OCI-LY1 (cell line): ENCODE measurements at regions not wholly inside any gene's neighbourhood (a gene's known extent, or its start where the extent isn't known, plus 50 kb on each side); places are given as distances from the start of the nearest gene placed in this dataset.

Experiments used
- H2AFZ ChIP-seq: fragments of 200-600 bp; sonication (generic), shearing (Covaris generic); 2 replicates; pipeline ENCODE4 v1.6.0; 2014; ENCODE audit warnings: antibody characterized with exemption, mild to moderate bottlenecking, low read length
- H3F3A ChIP-seq: fragments of 200-600 bp; sonication (generic), shearing (Covaris generic); 2 replicates; pipeline ENCODE4 v1.6.0; 2014; ENCODE audit warnings: mild to moderate bottlenecking, antibody characterized with exemption, low read length, moderate library complexity; ENCODE audit not compliant: insufficient read depth
- H3K27ac ChIP-seq: fragments of 200-600 bp; sonication (generic); 2 replicates; pipeline ENCODE4 v1.5.1; 2014; ENCODE audit warnings: low read length, mixed run types, mild to moderate bottlenecking, low read depth; ENCODE audit not compliant: poor library complexity, severe bottlenecking
- H3K27me3 ChIP-seq: fragments of 200-600 bp; sonication (generic); 2 replicates; pipeline ENCODE4 v1.6.0; 2014; ENCODE audit warnings: antibody characterized with exemption, mild to moderate bottlenecking, low read length, moderate library complexity; ENCODE audit not compliant: insufficient read depth
- H3K36me3 ChIP-seq: fragments of 200-600 bp; sonication (generic); 2 replicates; pipeline ENCODE4 v1.6.1; 2014; ENCODE audit warnings: mild to moderate bottlenecking, antibody characterized with exemption, low read length, moderate library complexity, mixed read lengths; ENCODE audit not compliant: insufficient read depth
- H3K4me1 ChIP-seq: fragments of 200-600 bp; sonication (generic); 2 replicates; pipeline ENCODE4 v1.5.1; 2014; ENCODE audit warnings: mild to moderate bottlenecking, low read length, moderate library complexity; ENCODE audit not compliant: insufficient read depth, severe bottlenecking
- H3K4me2 ChIP-seq: fragments of 200-600 bp; sonication (generic), shearing (Covaris generic); 2 replicates; pipeline ENCODE4 v1.6.1; 2014; ENCODE audit warnings: low read length
- H3K4me3 ChIP-seq: fragments of 200-600 bp; sonication (generic); 2 replicates; pipeline ENCODE4 v1.5.1; 2014; ENCODE audit warnings: low read length, low read depth, mild to moderate bottlenecking, mixed read lengths; ENCODE audit not compliant: poor library complexity, severe bottlenecking
- H3K79me2 ChIP-seq: fragments of 200-600 bp; shearing (Covaris generic); 2 replicates; pipeline ENCODE4 v1.6.1; 2016; ENCODE audit warnings: mixed run types, low read length, mixed read lengths; ENCODE audit not compliant: insufficient read depth
- H3K9ac ChIP-seq: fragments of 200-600 bp; sonication (generic), shearing (Covaris generic); 2 replicates; pipeline ENCODE4 v1.6.1; 2014; ENCODE audit warnings: mild to moderate bottlenecking, low read length, mixed read lengths
- H3K9me2 ChIP-seq: fragments of 200-600 bp; sonication (generic), shearing (Covaris generic); 2 replicates; pipeline ENCODE4 v1.6.1; 2014; ENCODE audit warnings: low read depth, mild to moderate bottlenecking, low read length, mixed read lengths
- H3K9me3 ChIP-seq: fragments of 200-600 bp; shearing (Covaris generic); 2 replicates; pipeline ENCODE4 v1.6.1; 2014; ENCODE audit warnings: low read length, mixed read lengths
- H4K20me1 ChIP-seq: fragments of 200-600 bp; sonication (generic), shearing (Covaris generic); 2 replicates; pipeline ENCODE4 v1.6.0; 2016; ENCODE audit warnings: mild to moderate bottlenecking, low read length; ENCODE audit not compliant: insufficient read depth
- CTCF ChIP-seq: fragments of 200-600 bp; sonication (generic), shearing (Covaris generic); IDR thresholded peaks from 2 replicates; pipeline ENCODE4 v1.5.1; 2017; ENCODE audit warnings: mild to moderate bottlenecking, antibody characterized with exemption, low read length, moderate library complexity, mixed read lengths
- EZH2 ChIP-seq: fragments of 200-600 bp; sonication (generic), shearing (Covaris generic); IDR thresholded peaks from 2 replicates; pipeline ENCODE4 v1.8.0; 2017; ENCODE audit warnings: borderline replicate concordance, mixed run types, mild to moderate bottlenecking, antibody characterized with exemption, low read length, moderate library complexity, mixed read lengths

- H2AFZ ChIP-seq = no peak overlapping the region
- H3K79me2 ChIP-seq = no peaks in the 10 kb centered on the region
- H3K9me2 ChIP-seq = no peaks in the 10 kb centered on the region
- no peaks in the 10 kb centered on the region for H4K20me1 ChIP-seq
- H3K4me1 ChIP-seq = no peaks in the 10 kb centered on the region
- no peak overlapping the region for H3K9ac ChIP-seq
- no peaks in the 10 kb centered on the region for H3K9me3 ChIP-seq
- H3F3A ChIP-seq = no peaks in the 10 kb centered on the region
- no peak overlapping the region for H3K4me3 ChIP-seq
- no peak for TF ChIP-seq EZH2
- no peak for TF ChIP-seq CTCF
- no peak overlapping the region for H3K27ac ChIP-seq
- no peak overlapping the region for H3K4me2 ChIP-seq
- H3K27me3 ChIP-seq = no peaks in the 10 kb centered on the region
- H3K36me3 ChIP-seq = no peaks in the 10 kb centered on the region
Observed at GRCh38 chr10:14468023-14468441, 137.3 kb upstream of the FRMD4A start.

- Histone ChIP-seq H3K79me2 (no peaks in the 10 kb centered on the region), H3K4me2 (no peak overlapping the region), H3K27ac (no peak overlapping the region), H3K27me3 (0 out of 2 replicates have a peak, but pooled peaks cover 3% of the 10 kb centered on the region), H3K9ac (no peak overlapping the region), H3F3A (no peaks in the 10 kb centered on the region), H2AFZ (no peak overlapping the region), H3K4me3 (no peak overlapping the region), H3K36me3 (no peaks in the 10 kb centered on the region), H4K20me1 (no peaks in the 10 kb centered on the region), H3K9me3 (no peaks in the 10 kb centered on the region), H3K4me1 (no peaks in the 10 kb centered on the region), H3K9me2 (no peaks in the 10 kb centered on the region)
- TF ChIP-seq EZH2 (no peak), CTCF (no peak)
Observed at GRCh38 chr10:14466257-14466656, 135.5 kb upstream of the FRMD4A start.

GRCh38 chr10:14460447-14460846 is 129.7 kb upstream of the FRMD4A start:
- H3F3A ChIP-seq = no peaks in the 10 kb centered on the region
- no peaks in the 10 kb centered on the region for H3K9me3 ChIP-seq
- H3K36me3 ChIP-seq = no peaks in the 10 kb centered on the region
- H3K9me2 ChIP-seq = no peaks in the 10 kb centered on the region
- no peaks in the 10 kb centered on the region for H4K20me1 ChIP-seq
- TF ChIP-seq CTCF = no peak
- no peak for TF ChIP-seq EZH2
- H3K27ac ChIP-seq = no peak overlapping the region
- H3K9ac ChIP-seq = no peak overlapping the region
- H2AFZ ChIP-seq = no peak overlapping the region
- H3K4me1 ChIP-seq = no peaks in the 10 kb centered on the region
- H3K4me3 ChIP-seq = no peak overlapping the region
- H3K27me3 ChIP-seq = 0 out of 2 replicates have a peak, but pooled peaks cover 3% of the 10 kb centered on the region
- H3K79me2 ChIP-seq = no peaks in the 10 kb centered on the region
- H3K4me2 ChIP-seq = no peak overlapping the region
